HG02938 (cell line): ENCODE measurements at regions not wholly inside any gene's neighbourhood (a gene's known extent, or its start where the extent isn't known, plus 50 kb on each side); places are given as distances from the start of the nearest gene placed in this dataset.
"Not testable (repeated sequence)": the region's sequence is repeated elsewhere in the genome, so short reads cannot be mapped to it uniquely, and the experiment has no call there.

ENCODE experiments used
- ATAC-seq: cut with Tn5 transposase; IDR thresholded peaks from one replicate; pipeline ENCODE4 v1.9.1; 2021; ENCODE audit warnings: mild to moderate bottlenecking, moderate library complexity; ENCODE audit not compliant: unreplicated experiment

GRCh38 chrX:112947981-112948615 lies 107.5 kb upstream of the AMOT start:
- ATAC-seq, result no peak

GRCh38 chrX:112946227-112946626 lies 105.6 kb upstream of the AMOT start:
- no peak for ATAC-seq

- no peak for ATAC-seq
Observed at GRCh38 chrX:112945826-112946225, 105.2 kb upstream of the AMOT start.

- ATAC-seq, result no peak
Observed at GRCh38 chrX:112941209-112941837, 100.7 kb upstream of the AMOT start.

GRCh38 chrX:112935029-112935428 lies 94.4 kb upstream of the AMOT start:
- ATAC-seq, result no peak

- no peak for ATAC-seq
Observed at GRCh38 chrX:112931900-112932299, 91.3 kb upstream of the AMOT start.

GRCh38 chrX:112931478-112931877 lies 90.8 kb upstream of the AMOT start:
- no peak for ATAC-seq

GRCh38 chrX:112923381-112923780 lies 82.8 kb upstream of the AMOT start:
- not testable (repeated sequence) for ATAC-seq

- ATAC-seq, result no peak
Observed at GRCh38 chrX:112913807-112914206, 73.2 kb upstream of the AMOT start.

- ATAC-seq, result no peak
Observed at GRCh38 chrX:112910418-112910817, 69.8 kb upstream of the AMOT start.

GRCh38 chrX:112901869-112902725 lies 61.5 kb upstream of the AMOT start:
- no peak for ATAC-seq

- no peak for ATAC-seq
Observed at GRCh38 chrX:112896051-112896450, 55.4 kb upstream of the AMOT start.
